Aorta (tissue), 5 donors: ENCODE measurements at regions not wholly inside any gene's neighbourhood (a gene's known extent, or its start where the extent isn't known, plus 50 kb on each side); places are given as distances from the start of the nearest gene placed in this dataset.

Source experiments
- ATAC-seq: fragments of 200-7000 bp; cut with Tn5 transposase; one replicate; pipeline ENCODE4 v1.9.1; 2022; ENCODE audit warnings: moderate library complexity; ENCODE audit not compliant: low FRiP score
- DNase-seq, 2 donors: peaks; one replicate each; pipeline ENCODE4 v3.0.0-alpha.2; 2020
- H3K27ac ChIP-seq, 2 donors: one replicate each; pipeline ENCODE4 v1.5.1; 2013; ENCODE audit warnings: low read length in 2 of 2, mild to moderate bottlenecking in 2 of 2, moderate library complexity in 2 of 2, control low read depth in 1 of 2, inconsistent platforms in 1 of 2, low read depth in 1 of 2
- H3K27me3 ChIP-seq, 2 donors: one replicate each; pipeline ENCODE4 v1.6.1; 2013; ENCODE audit warnings: control low read depth in 1 of 2, low read length in 1 of 2, mild to moderate bottlenecking in 1 of 2, moderate library complexity in 1 of 2; ENCODE audit not compliant: insufficient read depth in 2 of 2, control insufficient read depth in 1 of 2
- H3K36me3 ChIP-seq, 2 donors: one replicate each; pipeline ENCODE4 v1.6.1; 2013; ENCODE audit warnings: control low read depth in 1 of 2, low read length in 1 of 2, mild to moderate bottlenecking in 1 of 2; ENCODE audit not compliant: insufficient read depth in 2 of 2, control insufficient read depth in 1 of 2
- H3K4me1 ChIP-seq, 2 donors: one replicate each; pipeline ENCODE4 v1.6.1; 2013; ENCODE audit warnings: low read length in 2 of 2, control low read depth in 1 of 2, mild to moderate bottlenecking in 1 of 2, moderate library complexity in 1 of 2; ENCODE audit not compliant: insufficient read depth in 2 of 2, control insufficient read depth in 1 of 2
- H3K4me3 ChIP-seq, 2 donors: one replicate each; pipeline ENCODE4 v1.5.1; 2013; ENCODE audit warnings: low read length in 2 of 2, control low read depth in 1 of 2, mild to moderate bottlenecking in 1 of 2
- H3K9me3 ChIP-seq: one replicate; pipeline ENCODE4 v1.6.1; 2013; ENCODE audit warnings: mild to moderate bottlenecking, low read length; ENCODE audit not compliant: control insufficient read depth
- WGBS, 2 donors: extraction: QIAGEN DNeasy Blood & Tissue Kit; methylation state at CpG; one replicate each; pipeline ENCODE4 v1.1.7; 2013; 5-methylcytosine and 5-hydroxymethylcytosine counted together
- intact Hi-C, 2 donors: fragments of 100-400 bp; cut with DNase I; formaldehyde crosslinking; loops; one replicate each; pipeline versions ENCODE4 v1.14.2 to v1.15.0; 2022
- donor health status: healthy with polysubstance abuse.
- donor health status: Bipolar disorder and iron deficiency.
- donor health status: DM: no; HTN: no; CAD: no.
- donor health status: DM: no; HTN: no; CAD: no.
- donor health status: DM: yes; HTN: yes; CAD: no.

DNA sequence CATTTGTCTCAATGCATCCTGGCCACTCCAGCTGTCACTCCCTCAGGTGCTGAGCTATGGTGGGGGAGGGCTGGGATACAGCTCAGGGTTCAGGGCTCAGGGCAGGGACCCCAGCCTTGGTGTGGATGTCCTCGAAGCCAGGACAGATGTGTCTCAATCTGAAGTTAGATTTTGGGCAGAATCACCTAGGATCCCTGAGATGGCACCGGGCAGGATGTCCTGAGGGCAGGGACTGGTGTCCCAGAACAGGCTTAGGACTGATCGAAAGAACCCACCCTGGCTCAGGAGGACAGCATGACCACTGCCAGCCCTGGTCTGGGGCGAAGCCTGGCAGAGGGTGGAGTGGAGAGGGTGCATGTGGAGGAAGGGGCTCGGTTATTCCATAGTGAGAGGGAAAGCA, 96.8 kb upstream of the THY1 start:
- Histone ChIP-seq H3K4me3 (no peak overlapping the region), H3K4me1 (no peaks in the 10 kb centered on the region), H3K27ac (no peak overlapping the region), H3K9me3 (no peaks in the 10 kb centered on the region), H3K27me3 (no peaks in the 10 kb centered on the region), H3K36me3 (no peaks in the 10 kb centered on the region)
- DNase-seq: no peak
- intact Hi-C loops: no loop called here
- WGBS, 2 donors: 65 to 69% methylated on average over 5 of the region's 5 CpGs
- ATAC-seq: no peak

DNA sequence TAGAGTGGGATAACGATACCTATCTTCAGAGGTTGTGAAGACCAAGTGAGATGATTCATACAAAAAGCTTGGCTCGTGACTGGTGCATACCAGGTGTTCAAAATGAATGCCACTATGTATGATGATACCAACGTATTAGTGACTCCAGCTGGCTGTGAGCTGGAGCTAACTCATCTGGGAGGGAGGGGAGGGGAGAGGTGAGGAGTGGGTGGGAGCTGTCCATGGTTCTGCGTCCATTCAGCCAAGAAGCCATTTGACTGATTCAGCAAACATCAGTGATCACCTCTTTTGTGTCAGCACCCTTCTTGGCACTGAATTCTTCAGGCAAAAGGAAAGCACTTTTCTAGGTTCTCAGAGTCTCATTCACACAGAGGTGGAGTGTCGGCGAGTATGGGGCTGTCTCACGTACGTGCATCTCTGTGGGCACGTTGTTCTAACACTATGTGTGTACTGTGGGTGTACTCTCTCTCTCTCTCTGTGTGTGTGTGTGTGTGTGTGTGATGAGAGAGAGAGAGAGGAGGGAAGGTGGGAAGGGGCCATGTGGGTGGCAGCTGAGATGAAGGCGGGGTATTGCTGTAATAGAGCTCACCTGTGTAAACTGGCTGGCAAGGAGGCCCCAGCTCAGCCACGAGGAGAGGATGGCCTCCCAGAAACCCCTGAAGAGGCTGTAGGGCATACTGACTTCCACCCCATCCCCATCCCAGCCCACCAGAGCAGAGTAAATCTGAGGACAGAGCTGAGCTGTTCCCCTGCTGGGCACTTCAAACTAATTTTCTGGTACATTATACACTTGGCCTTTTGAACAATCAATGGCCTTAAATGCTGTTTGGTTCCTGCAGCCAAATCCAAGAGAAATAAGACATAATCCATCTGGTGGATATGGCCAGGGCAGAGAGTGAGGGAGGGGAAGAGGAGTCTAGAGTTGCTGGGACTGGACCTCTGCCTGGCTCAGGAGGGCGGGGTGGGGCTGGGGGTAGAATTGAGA, 96.1 kb upstream of the THY1 start:
- no peaks in the 10 kb centered on the region for H3K27me3 ChIP-seq
- intact Hi-C loops: no loop called here
- no peak overlapping the region for H3K27ac ChIP-seq
- no peak for DNase-seq
- H3K36me3 ChIP-seq: no peaks in the 10 kb centered on the region
- H3K9me3 ChIP-seq: no peaks in the 10 kb centered on the region
- ATAC-seq: no peak
- H3K4me3 ChIP-seq: no peak overlapping the region
- 55 to 56% methylated on average over 12 of the region's 12 CpGs for WGBS, 2 donors
- H3K4me1 ChIP-seq: no peaks in the 10 kb centered on the region

DNA sequence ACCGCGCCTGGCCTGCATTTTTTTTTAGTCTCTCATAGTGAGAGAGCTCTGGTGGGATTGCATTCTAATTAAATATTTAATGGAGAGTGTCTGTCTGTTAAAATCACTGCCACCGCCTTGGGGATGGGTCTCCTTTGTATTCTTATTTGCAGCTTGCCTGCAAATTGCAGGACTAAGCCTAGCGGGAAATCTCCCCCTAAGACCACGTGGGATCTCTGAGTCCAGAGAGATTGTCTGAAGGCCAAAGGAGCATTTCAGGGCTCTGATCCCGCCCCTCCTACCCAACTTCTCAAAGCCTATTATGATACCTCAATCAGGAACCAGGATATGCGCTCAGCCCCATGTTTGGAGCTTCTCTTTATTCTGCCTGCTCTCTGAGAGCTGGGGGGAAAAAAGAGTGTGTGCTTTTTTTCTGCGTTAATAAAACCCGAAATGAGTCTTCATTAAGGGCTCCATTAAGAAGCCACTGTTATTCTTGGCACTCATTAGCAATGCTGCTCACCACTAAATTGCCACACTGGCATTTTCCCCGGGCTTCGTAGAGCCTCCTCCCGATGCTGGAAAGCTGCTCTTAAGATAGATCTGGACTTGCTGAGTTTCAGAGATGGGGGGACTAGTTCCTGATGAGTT, 92.9 kb upstream of the THY1 start:
- DNase-seq: no peak
- Histone ChIP-seq H3K9me3 (peaks cover 2% of the 10 kb centered on the region), H3K4me1 (no peaks in the 10 kb centered on the region), H3K27ac (no peak overlapping the region), H3K27me3 (no peaks in the 10 kb centered on the region), H3K36me3 (no peaks in the 10 kb centered on the region), H3K4me3 (no peak overlapping the region)
- ATAC-seq: no peak
- intact Hi-C loops: no loop called here
- 66 to 73% methylated on average over 12 of the region's 12 CpGs for WGBS, 2 donors

DNA sequence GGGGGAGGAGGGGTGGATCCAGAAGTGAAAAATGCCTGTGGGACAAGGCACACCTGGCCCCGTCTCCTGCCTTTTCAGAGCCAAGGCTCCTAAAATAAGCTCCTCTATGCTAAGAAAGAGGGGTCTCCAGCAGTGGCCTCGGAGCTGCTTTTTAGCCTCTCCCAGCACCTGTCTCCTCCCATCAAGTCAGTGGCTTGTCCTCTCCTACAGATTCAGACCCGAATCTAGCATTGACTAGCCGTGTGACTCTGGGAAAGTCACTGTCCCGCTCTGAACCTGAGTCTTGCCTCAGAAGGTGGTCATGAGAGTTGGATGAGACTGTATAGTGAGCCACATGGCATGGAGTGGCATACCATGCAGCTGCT, 90.8 kb upstream of the THY1 start:
- Histone ChIP-seq H3K4me3 (no peak overlapping the region), H3K4me1 (no peaks in the 10 kb centered on the region), H3K27ac (no peak overlapping the region), H3K27me3 (no peaks in the 10 kb centered on the region), H3K9me3 (peaks cover 2% of the 10 kb centered on the region), H3K36me3 (no peaks in the 10 kb centered on the region)
- intact Hi-C loops: no loop called here
- WGBS, 2 donors: 75 to 77% methylated on average over 5 of the region's 5 CpGs
- DNase-seq (no peak), ATAC-seq (no peak)

- Histone ChIP-seq H3K27me3 (no peaks in the 10 kb centered on the region), H3K9me3 (peaks cover 2% of the 10 kb centered on the region), H3K4me3 (no peak overlapping the region), H3K27ac (no peak overlapping the region), H3K36me3 (no peaks in the 10 kb centered on the region), H3K4me1 (no peaks in the 10 kb centered on the region)
- intact Hi-C loops: no loop called here
- ATAC-seq (no peak), DNase-seq (no peak)
- 28 to 42% methylated on average over 12 of the region's 12 CpGs for WGBS, 2 donors
These were observed 90.3 kb upstream of the THY1 start for GRCh38 chr11:119513131-119513805.

DNA sequence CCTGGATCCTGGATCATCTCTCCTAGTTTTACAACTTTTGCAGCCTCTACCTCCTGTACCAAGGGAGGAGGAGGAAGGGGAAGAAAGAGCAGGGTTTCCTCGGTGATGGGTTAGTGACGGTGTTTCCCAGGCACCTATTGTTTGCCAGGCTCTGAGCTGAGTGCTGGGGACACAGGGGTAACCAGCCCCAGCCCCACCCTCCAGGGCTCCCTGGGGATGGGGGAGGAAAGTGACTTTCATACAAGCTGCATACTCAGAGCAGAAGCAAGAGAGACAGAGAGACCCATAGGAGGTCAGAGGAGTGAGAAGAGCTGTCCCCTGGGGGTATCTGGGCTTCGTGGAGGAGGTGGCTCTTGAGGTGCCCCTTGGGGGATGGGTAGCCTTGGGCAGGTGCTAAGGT, 89.4 kb upstream of the THY1 start:
- ATAC-seq (no peak), DNase-seq (no peak)
- no peaks in the 10 kb centered on the region for H3K36me3 ChIP-seq
- H3K4me1 ChIP-seq: no peaks in the 10 kb centered on the region
- H3K9me3 ChIP-seq: peaks cover 2% of the 10 kb centered on the region
- 21 to 30% methylated on average over 3 of the region's 3 CpGs for whole genome bisulfite sequencing, 2 donors
- H3K4me3 ChIP-seq: no peak overlapping the region
- H3K27me3 ChIP-seq: no peaks in the 10 kb centered on the region
- intact Hi-C loops: no loop called here
- no peak overlapping the region for H3K27ac ChIP-seq

DNA sequence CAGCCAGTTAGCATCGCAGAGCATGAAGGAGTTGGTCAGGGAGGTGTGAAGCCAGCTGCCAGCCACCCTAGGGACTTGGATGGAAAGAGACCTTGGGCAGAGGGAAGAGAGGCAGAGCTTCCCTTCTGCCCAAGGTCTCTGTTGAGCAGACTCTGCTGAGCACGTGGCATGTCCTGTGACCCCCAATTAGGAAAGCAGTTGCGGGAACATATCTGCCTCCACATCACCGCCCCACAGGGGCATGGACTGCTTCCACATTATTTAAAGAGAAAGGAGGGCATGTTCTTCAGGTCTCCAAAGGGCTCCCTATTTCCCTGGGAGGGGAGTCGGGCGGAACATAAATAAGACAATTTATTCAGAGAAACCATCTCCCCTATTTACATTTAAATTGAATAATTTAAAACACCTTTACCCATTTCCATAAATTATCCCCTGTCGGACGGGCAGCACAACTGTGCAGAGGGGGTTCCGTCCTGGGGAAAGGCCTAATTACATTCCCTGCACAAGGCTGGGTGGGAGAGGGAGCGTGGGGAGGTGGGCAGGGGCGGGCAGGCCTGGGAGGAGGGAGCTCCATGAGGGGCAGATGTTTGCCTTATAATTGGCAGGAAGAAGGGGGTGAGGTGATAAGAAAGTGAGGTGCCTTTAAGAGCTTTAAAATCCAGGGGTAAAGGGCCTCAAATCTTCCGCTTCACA, 88.8 kb upstream of the THY1 start:
- Histone ChIP-seq H3K9me3 (peaks cover 2% of the 10 kb centered on the region), H3K27ac (no peak overlapping the region), H3K4me3 (no peak overlapping the region), H3K36me3 (no peaks in the 10 kb centered on the region), H3K4me1 (no peaks in the 10 kb centered on the region), H3K27me3 (no peaks in the 10 kb centered on the region)
- ATAC-seq (no peak), DNase-seq (no peak)
- 56 to 60% methylated on average over 12 of the region's 12 CpGs for WGBS, 2 donors
- intact Hi-C loops: no loop called here

DNA sequence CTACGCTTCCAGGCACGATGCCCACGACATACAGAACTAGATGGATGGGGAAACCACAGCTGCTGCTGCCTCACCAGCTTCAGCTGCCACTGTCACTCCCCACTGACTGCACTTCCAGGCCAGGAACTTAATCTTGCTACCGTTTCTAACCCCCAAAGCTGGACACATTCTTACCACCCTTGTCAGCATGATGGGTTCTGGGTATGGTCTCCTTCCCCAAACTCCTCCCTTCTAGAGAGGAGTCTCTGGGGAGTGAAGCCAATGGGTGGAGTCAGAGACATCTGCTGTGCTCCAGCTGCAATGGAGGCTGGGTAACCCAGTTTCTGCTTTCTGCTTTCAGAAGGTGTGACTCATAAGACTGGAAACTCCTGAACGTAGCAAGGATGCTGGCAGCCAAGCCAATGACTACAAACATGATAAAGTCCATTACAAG, 87.0 kb upstream of the THY1 start:
- Histone ChIP-seq H3K27ac (no peak overlapping the region), H3K9me3 (peaks cover 2% of the 10 kb centered on the region), H3K36me3 (no peaks in the 10 kb centered on the region), H3K27me3 (no peaks in the 10 kb centered on the region), H3K4me1 (no peaks in the 10 kb centered on the region), H3K4me3 (no peak overlapping the region)
- DNase-seq: peak in 1 of 2 donors; percentile 77
- intact Hi-C loops: no loop called here
- peak; percentile 38 for ATAC-seq
- WGBS, 2 donors: 53 to 54% methylated on average over 5 of the region's 5 CpGs
